GM23248 (cell line): ENCODE measurements at regions not wholly inside any gene's neighbourhood (a gene's known extent, or its start where the extent isn't known, plus 50 kb on each side); places are given as distances from the start of the nearest gene placed in this dataset.

ENCODE experiments used
- EZH2 ChIP-seq: fragments of 200-600 bp; sonication (generic); IDR thresholded peaks from 2 replicates; pipeline ENCODE4 v1.6.1; 2018; ENCODE audit warnings: antibody characterized with exemption, mild to moderate bottlenecking; ENCODE audit not compliant: insufficient read depth, poor library complexity, severe bottlenecking
- EZH2phosphoT487 ChIP-seq: fragments of 200-600 bp; sonication (generic); IDR thresholded peaks from 2 replicates; pipeline ENCODE4 v1.6.1; 2018; ENCODE audit warnings: antibody characterized with exemption, moderate library complexity, mild to moderate bottlenecking, low read depth; ENCODE audit not compliant: insufficient read depth

- TF ChIP-seq EZH2phosphoT487 (no peak), EZH2 (no peak)
These were observed 137.0 kb upstream of the SOX9 start for GRCh38 chr17:71983828-71984227.
